ENCODE measurements at regions not wholly inside any gene's neighbourhood (a gene's known extent, or its start where the extent isn't known, plus 50 kb on each side); places are given as distances from the start of the nearest gene placed in this dataset.

GRCh38 chr9:82681809-82682208 is 381.1 kb downstream of the RASEF start:
- Histone ChIP-seq H3K27ac (ENCODE audit: low read depth, low read length, poor library complexity, severe bottlenecking) (no peak overlapping the region), H3K4me1 (ENCODE audit: insufficient read depth, low read length, poor library complexity, severe bottlenecking) (no peaks in the 10 kb centered on the region), H3K36me3 (ENCODE audit: insufficient read depth, low read length, poor library complexity, severe bottlenecking) (no peaks in the 10 kb centered on the region), H3K9me3 (ENCODE audit: low read depth, low read length, poor library complexity, severe bottlenecking) (no peaks in the 10 kb centered on the region), H3K4me3 (ENCODE audit: low read depth, low read length, poor library complexity, severe bottlenecking) (no peak overlapping the region), H3K27me3 (replicated peaks; ENCODE audit: insufficient read depth, low read depth, low read length, poor library complexity) (no peaks in the 10 kb centered on the region)
- TF ChIP-seq CTCF (conservative IDR thresholded peaks at IDR 0.05; ENCODE audit: low read depth, low read length) (no peak), EZH2 (IDR thresholded peaks at IDR 0.05; ENCODE audit: borderline replicate concordance, low read depth, low read length, poor library complexity, severe bottlenecking) (no peak)
- ChIA-PET POLR2A (ENCODE audit: low non-redundant PET) (no interaction called here), CTCF (no interaction called here)
- DNase-seq (ENCODE audit: low spot score): no peak
- BruUV-seq (replicated peaks): no TSS peak
- intact Hi-C loops (cut with micrococcal nuclease; ENCODE audit: unreplicated experiment): no loop called here

- no TSS peak for BruUV-seq (replicated peaks)
- CTCF ChIA-PET: no interaction called here
Observed at GRCh38 chr9:82682431-82682830, 380.5 kb downstream of the RASEF start.

GRCh38 chr9:82695704-82696103 is 367.2 kb downstream of the RASEF start:
- POLR2A ChIA-PET (ENCODE audit: low non-redundant PET): no interaction called here
- CTCF ChIA-PET: no interaction called here
- Histone ChIP-seq H3K4me3 (ENCODE audit: low read depth, low read length, poor library complexity, severe bottlenecking) (no peak overlapping the region), H3K36me3 (ENCODE audit: insufficient read depth, low read length, poor library complexity, severe bottlenecking) (no peaks in the 10 kb centered on the region), H3K27ac (ENCODE audit: low read depth, low read length, poor library complexity, severe bottlenecking) (no peak overlapping the region), H3K4me1 (ENCODE audit: insufficient read depth, low read length, poor library complexity, severe bottlenecking) (no peaks in the 10 kb centered on the region), H3K9me3 (ENCODE audit: low read depth, low read length, poor library complexity, severe bottlenecking) (no peaks in the 10 kb centered on the region), H3K27me3 (replicated peaks; ENCODE audit: insufficient read depth, low read depth, low read length, poor library complexity) (no peaks in the 10 kb centered on the region)
- intact Hi-C loops (cut with micrococcal nuclease; ENCODE audit: unreplicated experiment): no loop called here
- TF ChIP-seq EZH2 (IDR thresholded peaks at IDR 0.05; ENCODE audit: borderline replicate concordance, low read depth, low read length, poor library complexity, severe bottlenecking) (no peak), CTCF (conservative IDR thresholded peaks at IDR 0.05; ENCODE audit: low read depth, low read length) (no peak)
- BruUV-seq (replicated peaks): no TSS peak
- no peak for DNase-seq (ENCODE audit: low spot score)

More at GRCh38 chr9:82682431-82682830, 380.5 kb downstream of the RASEF start:
- Histone ChIP-seq H3K4me3 (ENCODE audit: low read depth, low read length, poor library complexity, severe bottlenecking) (no peak overlapping the region), H3K9me3 (ENCODE audit: low read depth, low read length, poor library complexity, severe bottlenecking) (no peaks in the 10 kb centered on the region), H3K27me3 (replicated peaks; ENCODE audit: insufficient read depth, low read depth, low read length, poor library complexity) (no peaks in the 10 kb centered on the region), H3K36me3 (ENCODE audit: insufficient read depth, low read length, poor library complexity, severe bottlenecking) (no peaks in the 10 kb centered on the region), H3K27ac (ENCODE audit: low read depth, low read length, poor library complexity, severe bottlenecking) (no peak overlapping the region), H3K4me1 (ENCODE audit: insufficient read depth, low read length, poor library complexity, severe bottlenecking) (no peaks in the 10 kb centered on the region)
- intact Hi-C loops (cut with micrococcal nuclease; ENCODE audit: unreplicated experiment): no loop called here
- POLR2A ChIA-PET (ENCODE audit: low non-redundant PET): no interaction called here
- no peak for DNase-seq (ENCODE audit: low spot score)
- TF ChIP-seq EZH2 (IDR thresholded peaks at IDR 0.05; ENCODE audit: borderline replicate concordance, low read depth, low read length, poor library complexity, severe bottlenecking) (no peak), CTCF (conservative IDR thresholded peaks at IDR 0.05; ENCODE audit: low read depth, low read length) (no peak)

Measured in A673 (cell line).